GM21423 (cell line): ENCODE measurements at regions not wholly inside any gene's neighbourhood (a gene's known extent, or its start where the extent isn't known, plus 50 kb on each side); places are given as distances from the start of the nearest gene placed in this dataset.

Source experiments
- ATAC-seq: cut with Tn5 transposase; IDR thresholded peaks from one replicate; pipeline ENCODE4 v1.9.1; 2021; ENCODE audit warnings: mild to moderate bottlenecking, moderate library complexity; ENCODE audit not compliant: unreplicated experiment

- ATAC-seq, result no peak
Measured at GRCh38 chr13:107295416-107296140, 727.6 kb upstream of the ARGLU1 start.

GRCh38 chr13:107293924-107294323 is 726.0 kb upstream of the ARGLU1 start:
- ATAC-seq, result no peak

DNA sequence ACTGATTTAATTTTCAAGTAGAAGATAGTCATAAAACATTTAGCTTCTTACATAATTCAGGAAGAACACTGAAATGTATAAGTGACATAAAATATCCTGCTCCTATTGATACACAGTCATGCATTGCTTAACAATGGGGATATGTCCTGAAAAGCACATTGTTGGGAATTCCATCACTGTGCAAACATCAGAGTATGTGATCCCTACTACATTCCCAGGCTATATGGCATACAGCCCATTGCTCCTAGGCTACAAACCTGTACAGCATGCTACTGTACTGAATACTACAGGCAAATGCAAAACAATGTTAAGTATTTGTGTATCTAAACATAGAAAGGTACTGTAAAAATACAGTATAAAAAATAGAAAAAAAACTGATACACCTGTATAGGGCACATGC is 723.9 kb upstream of the ARGLU1 start:
- ATAC-seq, result no peak

GRCh38 chr13:107289540-107289939 is 721.6 kb upstream of the ARGLU1 start:
- ATAC-seq, result no peak

DNA sequence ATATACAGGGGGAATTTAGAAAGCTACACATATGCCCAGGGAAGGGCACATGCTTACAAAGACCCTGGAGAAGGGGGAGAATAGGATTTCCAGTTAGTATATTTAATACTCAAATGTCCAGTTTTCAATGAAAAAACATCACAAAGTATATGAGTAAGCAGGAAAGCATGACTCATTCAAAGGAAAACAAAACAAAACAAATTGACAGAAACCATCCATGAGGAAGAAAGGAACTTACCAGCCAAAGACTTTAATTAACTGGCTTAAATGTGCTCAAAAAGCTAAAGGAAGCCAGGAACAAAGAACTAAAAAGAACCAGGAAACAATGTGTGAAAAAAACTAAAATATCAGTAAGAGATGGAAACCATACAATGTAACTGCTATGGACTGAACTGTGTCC is 716.2 kb upstream of the ARGLU1 start:
- no peak for ATAC-seq

DNA sequence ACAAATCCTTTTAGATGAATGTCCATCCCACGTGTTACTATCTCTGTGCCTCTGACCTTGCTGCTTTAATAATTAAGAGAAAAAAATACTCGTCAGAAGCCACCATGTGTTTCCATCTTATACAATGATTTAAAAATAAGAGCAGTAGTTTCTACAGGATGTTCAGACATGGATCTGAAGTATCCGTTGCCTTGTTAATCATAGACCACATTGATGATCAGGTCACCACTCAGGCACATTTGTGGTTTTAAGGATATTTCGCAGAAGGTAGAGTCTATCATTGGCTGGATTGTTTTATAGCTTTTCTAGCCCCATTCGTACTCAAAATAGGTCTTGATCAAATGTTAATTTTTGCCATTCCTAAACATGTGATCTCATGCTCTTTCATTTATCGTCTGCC is 710.0 kb upstream of the ARGLU1 start:
- no peak for ATAC-seq

DNA sequence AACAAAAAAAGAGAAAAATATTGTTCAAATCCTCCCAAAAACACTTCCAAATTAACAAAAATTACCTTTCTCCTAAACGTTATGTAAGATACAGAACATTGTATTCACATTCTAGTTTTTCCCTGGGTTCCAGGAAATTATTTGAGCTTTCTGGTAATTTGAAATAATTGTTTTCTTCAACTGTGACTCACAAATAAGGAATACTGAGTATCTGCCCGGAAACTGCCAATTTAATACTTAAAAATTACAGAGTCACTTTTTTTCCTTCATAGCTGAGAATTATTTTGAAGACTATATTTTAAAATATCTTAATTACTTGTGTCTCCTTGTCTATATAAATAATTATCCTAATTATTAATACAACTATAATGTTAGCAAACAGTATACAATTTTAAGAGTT is 709.0 kb upstream of the ARGLU1 start:
- ATAC-seq, result no peak

GRCh38 chr13:107275945-107276614 is 708.1 kb upstream of the ARGLU1 start:
- ATAC-seq, result no peak

DNA sequence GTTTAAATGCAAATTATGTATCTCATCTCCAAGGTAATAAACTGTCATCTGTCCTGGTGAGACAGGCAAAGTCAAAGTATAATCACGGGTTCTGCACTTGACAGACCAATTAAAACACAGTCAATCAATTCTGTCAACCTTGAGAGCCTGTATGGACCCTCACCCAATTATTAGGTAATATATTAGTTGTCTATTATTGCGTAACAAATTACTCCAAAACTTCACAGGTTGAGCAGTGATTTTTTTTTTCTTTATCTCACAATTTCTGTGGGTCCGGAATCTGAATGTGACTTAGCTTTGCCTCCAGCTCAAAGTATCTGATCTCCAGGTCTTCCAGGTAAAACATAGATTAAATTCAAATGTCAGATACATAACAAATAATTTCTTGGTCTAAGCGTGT is 707.4 kb upstream of the ARGLU1 start:
- no peak for ATAC-seq

GRCh38 chr13:107271227-107271626 is 703.3 kb upstream of the ARGLU1 start:
- no peak for ATAC-seq

DNA sequence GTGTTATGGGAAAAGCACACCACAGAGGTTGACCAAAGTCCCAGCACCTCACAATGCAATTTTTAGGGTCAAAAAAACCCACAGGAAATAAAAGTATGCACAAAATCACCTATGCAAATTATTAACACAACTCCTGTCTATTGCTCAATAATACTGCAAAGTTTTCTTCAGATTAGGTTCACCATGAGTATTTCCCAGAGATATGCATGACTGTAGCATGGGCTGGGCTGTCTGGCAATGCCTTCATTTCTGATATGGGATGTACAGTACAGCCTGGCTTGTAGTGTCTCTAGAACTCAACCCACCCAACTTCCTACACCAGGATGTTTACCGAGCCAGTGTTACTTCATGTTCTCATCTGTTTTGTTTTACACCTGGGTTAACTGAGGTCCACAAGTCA is 698.7 kb upstream of the ARGLU1 start:
- no peak for ATAC-seq

DNA sequence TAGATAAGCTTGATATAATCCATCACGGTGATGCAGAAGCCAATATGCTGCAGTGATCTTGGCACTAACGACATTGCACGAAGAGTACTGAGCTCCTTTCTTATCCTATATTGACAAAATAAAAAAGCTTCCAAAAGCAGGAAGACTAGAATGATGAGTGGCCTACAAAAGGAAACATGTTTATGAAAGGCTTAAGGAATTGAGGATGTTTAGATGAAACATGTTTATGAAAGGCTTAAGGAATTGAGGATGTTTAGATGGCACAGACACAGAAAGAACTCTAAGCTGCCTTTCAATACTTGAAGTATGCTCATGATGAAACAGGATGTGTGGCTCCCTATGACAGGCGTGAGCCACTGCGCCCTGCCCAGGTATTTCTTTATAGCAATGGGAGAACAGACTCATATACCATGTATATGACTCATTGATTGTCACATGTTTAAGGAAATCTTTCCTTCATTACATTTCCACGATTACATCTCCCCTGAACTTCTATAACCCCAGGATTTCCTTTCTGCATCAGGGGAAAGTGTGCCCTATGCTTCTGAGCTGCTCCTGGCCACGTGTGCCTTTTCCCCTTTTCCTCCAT is 690.8 kb upstream of the ARGLU1 start:
- no peak for ATAC-seq

DNA sequence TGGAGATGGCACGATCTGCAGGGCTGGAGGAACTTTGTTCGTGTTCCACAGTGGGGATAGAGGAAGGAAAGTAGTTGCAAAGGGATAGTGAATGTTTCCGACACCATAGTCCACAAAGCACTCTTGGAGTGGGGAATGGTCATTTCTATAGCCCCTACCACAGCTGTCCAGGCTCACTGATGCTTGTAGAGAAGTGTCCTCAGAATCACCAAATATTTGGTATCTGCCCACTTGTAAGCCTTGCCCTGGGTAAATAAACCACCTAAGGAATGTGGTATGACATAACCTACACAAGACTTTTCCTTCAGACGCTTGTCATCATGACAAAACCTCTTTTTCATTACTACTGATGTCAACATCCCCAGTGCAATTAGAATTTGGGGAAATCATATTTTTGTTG is 686.5 kb upstream of the ARGLU1 start:
- ATAC-seq, result no peak

DNA sequence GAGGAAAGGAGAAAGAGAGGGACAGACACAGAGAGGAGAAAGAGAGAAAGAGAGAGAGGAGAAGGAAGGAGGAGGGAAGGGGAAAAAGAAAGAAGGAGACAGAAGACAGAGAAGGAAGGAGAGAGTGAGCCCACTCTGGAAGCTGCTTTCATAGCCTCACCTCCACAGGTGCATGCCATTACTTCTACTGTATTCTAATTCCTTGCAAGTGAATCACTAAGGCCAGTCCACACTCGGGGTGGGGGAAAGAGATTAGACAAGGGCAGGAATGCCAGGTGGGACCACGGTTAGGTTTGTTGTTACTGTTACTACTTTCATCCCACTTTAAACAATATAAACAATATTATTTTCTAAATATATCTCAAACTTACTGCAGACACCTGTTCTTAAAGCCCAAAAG is 684.5 kb upstream of the ARGLU1 start:
- no peak for ATAC-seq

- no peak for ATAC-seq
Measured at GRCh38 chr13:107252021-107252420, 684.1 kb upstream of the ARGLU1 start.

DNA sequence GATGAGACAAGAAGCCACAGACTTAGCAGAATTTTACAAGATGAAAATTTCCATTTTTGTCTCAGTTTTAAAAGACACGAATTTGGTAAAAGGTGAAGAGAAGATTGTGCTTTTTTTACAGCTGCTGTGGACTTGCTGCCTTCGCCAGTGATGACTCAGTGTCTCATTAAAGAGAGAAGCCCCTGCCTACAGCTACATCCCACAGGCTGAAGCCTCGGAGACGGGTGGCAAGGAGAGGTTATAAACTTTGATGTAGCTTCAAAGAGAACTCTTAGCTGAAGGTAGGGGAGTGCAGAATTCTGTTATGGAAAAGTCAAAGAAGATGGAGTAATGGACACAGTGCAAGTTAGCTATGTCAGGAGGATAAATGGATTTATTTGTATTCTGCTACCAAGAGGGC is 683.4 kb upstream of the ARGLU1 start:
- ATAC-seq, result no peak

- ATAC-seq, result no peak
Measured at GRCh38 chr13:107250628-107251027, 682.7 kb upstream of the ARGLU1 start.

- ATAC-seq, result no peak
Measured at GRCh38 chr13:107244241-107244640, 676.3 kb upstream of the ARGLU1 start.

- no peak for ATAC-seq
Measured at GRCh38 chr13:107242138-107242537, 674.2 kb upstream of the ARGLU1 start.

GRCh38 chr13:107241381-107241780 is 673.4 kb upstream of the ARGLU1 start:
- ATAC-seq, result no peak

DNA sequence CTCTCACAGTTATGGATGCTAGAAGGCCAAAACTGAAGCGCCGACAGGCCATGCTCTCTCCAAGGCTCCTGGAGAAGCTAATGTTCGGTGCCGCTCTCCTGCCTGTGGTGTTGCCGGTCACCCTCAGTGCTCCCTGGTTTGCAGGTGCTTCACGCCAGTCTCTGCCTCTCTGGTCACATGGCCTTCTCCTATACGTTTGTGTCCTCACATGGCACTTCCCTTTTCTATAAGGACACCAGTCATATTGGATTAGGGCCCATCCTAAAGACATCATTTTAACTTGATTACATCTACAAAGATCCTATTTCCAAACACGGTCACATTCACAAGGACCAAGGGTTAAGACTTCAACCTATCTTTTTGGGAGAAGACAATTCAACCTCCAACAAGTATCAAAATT is 671.3 kb upstream of the ARGLU1 start:
- ATAC-seq, result no peak

DNA sequence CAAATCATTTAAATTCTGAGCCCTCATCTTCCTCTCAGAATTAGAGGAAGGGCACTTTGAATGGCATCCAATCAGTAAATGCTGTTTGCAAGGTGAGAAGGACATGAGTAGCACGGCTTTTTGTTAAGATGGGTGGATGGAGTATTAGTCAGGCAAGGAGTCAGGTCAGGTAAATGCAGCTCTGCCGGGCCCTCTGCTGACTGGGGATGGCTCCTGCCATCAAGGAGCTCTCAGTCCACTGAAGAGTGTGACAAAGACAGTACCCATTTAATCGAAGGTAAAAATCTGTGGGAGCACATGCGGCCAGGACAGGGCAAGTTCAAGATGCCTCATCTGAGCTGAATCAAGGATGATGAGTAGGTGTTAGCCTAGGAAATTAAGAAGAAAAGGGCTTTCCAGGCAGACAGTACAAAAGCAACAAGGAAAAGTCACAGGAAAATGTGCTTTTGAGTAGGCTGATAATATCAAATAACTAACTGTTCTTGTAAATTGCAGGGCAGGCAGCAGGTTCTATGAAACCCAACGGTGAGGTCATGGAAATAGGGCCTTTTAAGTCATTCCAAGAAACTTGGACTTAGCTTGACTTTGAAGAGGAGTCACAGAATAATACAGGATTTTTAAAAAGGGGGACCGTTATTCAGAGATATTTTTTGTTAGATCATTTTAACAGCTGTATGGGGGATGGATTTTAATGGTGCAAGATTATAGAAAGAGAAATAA is 670.5 kb upstream of the ARGLU1 start:
- ATAC-seq, result no peak
